Prostate gland (tissue), 2 donors: ENCODE measurements at regions not wholly inside any gene's neighbourhood (a gene's known extent, or its start where the extent isn't known, plus 50 kb on each side); places are given as distances from the start of the nearest gene placed in this dataset.

ENCODE experiments used
- DNase-seq: peaks from one replicate; pipeline ENCODE4 v3.0.0-alpha.2; 2019; ENCODE audit warnings: low spot score
- H3K27ac ChIP-seq, 2 donors: fragments of 200-600 bp; sonication (generic); 2 replicates each; pipeline ENCODE4 v1.5.1; 2017 to 2019
- H3K27me3 ChIP-seq: fragments of 200-600 bp; sonication (generic); replicated peaks from 2 replicates; pipeline ENCODE4 v1.5.1; 2019; ENCODE audit not compliant: insufficient read depth
- H3K36me3 ChIP-seq, 2 donors: fragments of 200-600 bp; sonication (generic); 1 replicate in 1 of 2; 2 replicates in 1 of 2; pipeline versions ENCODE4 v1.5.1 to v1.8.1; 2017 to 2019
- H3K4me1 ChIP-seq: fragments of 200-600 bp; sonication (generic); replicated peaks from 2 replicates; pipeline ENCODE4 v1.5.1; 2019
- H3K4me3 ChIP-seq, 2 donors: fragments of 200-600 bp; sonication (generic); 2 replicates each; pipeline ENCODE4 v1.5.1; 2017 to 2019
- H3K9me3 ChIP-seq: fragments of 200-600 bp; sonication (generic); 2 replicates; pipeline ENCODE4 v1.5.1; 2017
- CTCF ChIP-seq, 4 experiments: fragments of 200-600 bp in 2 of 4; fragments of 450-650 bp in 2 of 4; sonication (generic) in 2 of 4; IDR thresholded peaks; 1 replicate in 3 of 4; 2 replicates in 1 of 4; pipeline ENCODE4 v1.5.1; 2016 to 2019; ENCODE audit warnings: antibody characterized with exemption in 4 of 4, mild to moderate bottlenecking in 2 of 4, moderate library complexity in 2 of 4
- POLR2A ChIP-seq: fragments of 450-650 bp; IDR thresholded peaks from one replicate; pipeline ENCODE4 v1.6.1; 2016; ENCODE audit warnings: antibody characterized with exemption, mild to moderate bottlenecking
- POLR2AphosphoS5 ChIP-seq: sonication (generic); formaldehyde crosslinking; IDR thresholded peaks from one replicate; pipeline ENCODE4 v1.6.1; 2017; ENCODE audit warnings: antibody characterized with exemption
- WGBS: methylation state at CpG from one replicate; pipeline ENCODE4 v1.1.5; 2018; 5-methylcytosine and 5-hydroxymethylcytosine counted together
- intact Hi-C: fragments of 100-400 bp; cut with DNase I; formaldehyde crosslinking; loops from one replicate; pipeline ENCODE4 v1.14.2; 2022

- Histone ChIP-seq H3K27me3 (no peaks in the 10 kb centered on the region), H3K36me3 (no peaks in the 10 kb centered on the region), H3K9me3 (no peaks in the 10 kb centered on the region), H3K4me1 (no peaks in the 10 kb centered on the region), H3K27ac (no peak overlapping the region), H3K4me3 (no peak overlapping the region)
- WGBS, result 94% methylated on average over 5 of the region's 5 CpGs
- intact Hi-C loops, result no loop called here
- no peak for DNase-seq
- TF ChIP-seq POLR2AphosphoS5 (no peak), CTCF (IDR thresholded peaks at IDR 0.05) (no peak), POLR2A (no peak)
These were observed 519.2 kb upstream of the B3GALT2 start for GRCh38 chr1:193705554-193705981.

GRCh38 chr1:193703655-193704054 is 517.2 kb upstream of the B3GALT2 start:
- Histone ChIP-seq H3K27me3 (no peaks in the 10 kb centered on the region), H3K4me1 (no peaks in the 10 kb centered on the region), H3K27ac (no peak overlapping the region), H3K4me3 (no peak overlapping the region), H3K36me3 (no peaks in the 10 kb centered on the region), H3K9me3 (no peaks in the 10 kb centered on the region)
- TF ChIP-seq POLR2A (no peak), CTCF (IDR thresholded peaks at IDR 0.05) (no peak), POLR2AphosphoS5 (no peak)
- intact Hi-C loops, result no loop called here
- DNase-seq, result no peak
- WGBS, result 71% methylated on average over 1 of the region's 1 CpG

DNA sequence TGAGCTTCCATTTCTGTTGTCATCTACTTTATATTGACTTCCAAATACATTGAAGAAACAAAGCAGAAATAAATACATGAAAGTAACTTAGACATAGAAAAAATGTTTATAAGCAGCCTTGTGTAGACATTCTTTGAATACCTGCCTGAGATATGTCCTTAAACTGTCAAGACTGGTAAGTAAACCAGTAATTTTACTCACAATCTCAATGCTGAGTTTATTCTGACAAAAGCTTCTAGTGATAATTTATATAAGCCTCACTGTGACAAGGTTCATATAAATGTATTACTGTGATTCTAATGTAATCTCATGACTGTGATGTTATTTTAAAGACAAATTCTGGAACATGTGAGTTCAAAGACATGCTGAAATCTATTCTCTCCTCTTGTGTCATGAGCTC is 516.7 kb upstream of the B3GALT2 start:
- no peaks in the 10 kb centered on the region for H3K4me1 ChIP-seq
- intact Hi-C loops, result no loop called here
- TF ChIP-seq POLR2A, result no peak
- TF ChIP-seq CTCF (IDR thresholded peaks at IDR 0.05), result no peak
- no peak for TF ChIP-seq POLR2AphosphoS5

DNA sequence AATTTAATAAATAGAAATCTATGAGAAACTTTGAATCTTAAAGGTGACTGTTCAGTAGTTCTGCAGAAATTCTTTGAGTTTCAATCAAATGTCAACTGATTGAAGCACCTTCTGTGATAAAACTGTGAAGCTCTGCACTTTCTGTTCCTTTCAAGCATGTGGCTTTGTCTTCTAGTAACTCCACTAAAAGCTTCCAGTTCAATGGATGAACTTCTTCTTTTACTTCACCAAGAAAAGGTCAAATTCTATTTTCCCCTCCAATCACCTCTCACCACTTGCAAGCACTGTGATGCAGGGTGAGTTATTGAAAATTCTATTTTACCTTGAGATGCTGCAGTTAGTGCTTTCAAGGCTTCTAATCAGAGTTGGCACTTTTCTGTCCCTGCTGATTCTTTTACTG is 515.3 kb upstream of the B3GALT2 start:
- intact Hi-C loops, result no loop called here
- TF ChIP-seq POLR2AphosphoS5, result no peak
- TF ChIP-seq POLR2A, result no peak
- DNase-seq, result no peak
- no peaks in the 10 kb centered on the region for H3K36me3 ChIP-seq
- no peaks in the 10 kb centered on the region for H3K4me1 ChIP-seq
- no peaks in the 10 kb centered on the region for H3K9me3 ChIP-seq
- H3K27me3 ChIP-seq, result no peaks in the 10 kb centered on the region
- no peak overlapping the region for H3K27ac ChIP-seq
- H3K4me3 ChIP-seq, result no peak overlapping the region

More for the DNA sequence above, 516.7 kb upstream of the B3GALT2 start:
- Histone ChIP-seq H3K27me3 (no peaks in the 10 kb centered on the region), H3K27ac (no peak overlapping the region), H3K36me3 (no peaks in the 10 kb centered on the region), H3K9me3 (no peaks in the 10 kb centered on the region), H3K4me3 (no peak overlapping the region)
- no peak for DNase-seq

GRCh38 chr1:193700710-193701355 is 514.4 kb upstream of the B3GALT2 start:
- no peak for TF ChIP-seq POLR2AphosphoS5
- no peak for TF ChIP-seq CTCF (IDR thresholded peaks at IDR 0.05)
- no peak for TF ChIP-seq POLR2A
- 86% methylated on average over 3 of the region's 3 CpGs for WGBS
- H3K4me3 ChIP-seq, result no peak overlapping the region
- H3K27me3 ChIP-seq, result no peaks in the 10 kb centered on the region
- intact Hi-C loops, result no loop called here
- H3K36me3 ChIP-seq, result no peaks in the 10 kb centered on the region
- H3K9me3 ChIP-seq, result no peaks in the 10 kb centered on the region
- no peak for DNase-seq
- no peak overlapping the region for H3K27ac ChIP-seq
- no peaks in the 10 kb centered on the region for H3K4me1 ChIP-seq
